ENCODE measurements at regions not wholly inside any gene's neighbourhood (a gene's known extent, or its start where the extent isn't known, plus 50 kb on each side); places are given as distances from the start of the nearest gene placed in this dataset.
"Not testable (repeated sequence)": the region's sequence is repeated elsewhere in the genome, so short reads cannot be mapped to it uniquely, and the experiment has no call there.

DNA sequence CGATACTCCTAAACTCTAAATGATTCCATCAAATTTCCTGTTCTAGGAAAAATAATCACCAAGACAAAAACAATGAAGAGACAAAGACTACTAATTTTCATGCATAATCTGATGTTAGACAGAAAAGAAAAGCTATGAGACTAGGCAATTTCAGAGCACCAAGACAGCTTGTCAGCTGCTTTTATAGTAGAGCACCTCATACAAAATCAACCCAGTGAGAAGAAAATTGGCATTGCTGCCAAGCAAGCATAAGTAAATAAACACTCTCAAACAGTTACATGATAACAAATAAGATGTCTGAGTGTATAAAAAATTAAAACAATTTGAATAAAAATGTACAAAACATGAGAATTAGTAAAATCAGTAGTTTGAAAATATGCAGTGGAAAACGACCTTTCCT is 1544.6 kb downstream of the C4orf33 start:
- no peak for DNase-seq (ENCODE audit: low spot score)

DNA sequence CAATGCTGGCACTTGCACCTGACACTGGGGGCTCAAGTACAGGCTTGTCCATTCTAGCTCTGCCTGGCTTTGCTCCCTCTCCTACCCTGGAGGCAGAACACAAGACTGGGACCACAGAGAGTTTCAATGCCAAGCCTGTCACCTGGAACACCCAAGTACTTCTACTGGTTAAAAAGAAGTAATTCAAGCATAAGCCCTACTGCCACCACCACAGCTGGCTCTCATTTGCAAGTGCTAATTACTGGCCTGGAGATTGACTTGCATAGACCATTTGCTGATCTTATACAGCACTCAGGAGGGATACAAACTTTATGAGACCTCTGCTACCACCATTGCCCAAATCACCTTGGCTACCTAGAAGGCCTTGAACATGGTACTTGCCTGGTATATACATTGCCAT is 1550.9 kb downstream of the C4orf33 start:
- DNase-seq (ENCODE audit: low spot score) = no peak

DNA sequence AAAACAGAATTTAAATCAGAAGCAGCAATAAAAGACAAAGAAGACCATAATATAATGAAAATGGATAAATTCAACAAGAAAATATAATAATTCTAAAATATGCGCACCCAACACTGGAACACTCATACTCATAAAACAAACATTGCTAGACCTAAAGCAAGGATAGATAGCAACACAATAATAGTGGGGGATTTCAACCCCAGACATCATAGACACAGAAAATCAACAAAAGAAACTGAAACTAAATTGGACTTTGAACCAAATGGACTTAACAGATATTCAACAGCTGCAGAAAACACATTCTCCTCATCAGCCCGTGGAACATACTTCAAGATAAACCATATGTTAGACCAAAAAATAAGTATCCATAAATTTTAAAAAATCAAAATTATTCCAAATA is 1552.6 kb downstream of the C4orf33 start:
- DNase-seq (ENCODE audit: low spot score) = no peak

DNA sequence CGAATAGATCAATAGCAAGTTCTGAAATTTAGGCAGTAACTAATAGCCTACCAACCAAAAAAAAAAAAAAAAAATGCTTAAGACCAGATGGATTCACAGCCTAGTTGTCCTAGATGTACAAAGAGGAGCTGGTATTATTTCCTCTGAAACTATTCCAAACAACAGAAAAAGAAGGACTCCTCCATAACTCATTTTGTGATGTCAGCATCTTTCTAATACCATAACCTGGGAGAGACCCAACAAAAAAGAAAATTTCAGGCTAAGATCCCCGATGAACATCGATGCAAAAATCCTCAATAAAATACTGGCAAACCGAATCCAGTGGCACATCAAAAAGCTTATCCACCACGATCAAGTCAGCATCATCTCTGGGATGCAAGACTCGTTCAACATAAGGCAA is 1557.9 kb downstream of the C4orf33 start:
- no peak for DNase-seq (ENCODE audit: low spot score)

DNA sequence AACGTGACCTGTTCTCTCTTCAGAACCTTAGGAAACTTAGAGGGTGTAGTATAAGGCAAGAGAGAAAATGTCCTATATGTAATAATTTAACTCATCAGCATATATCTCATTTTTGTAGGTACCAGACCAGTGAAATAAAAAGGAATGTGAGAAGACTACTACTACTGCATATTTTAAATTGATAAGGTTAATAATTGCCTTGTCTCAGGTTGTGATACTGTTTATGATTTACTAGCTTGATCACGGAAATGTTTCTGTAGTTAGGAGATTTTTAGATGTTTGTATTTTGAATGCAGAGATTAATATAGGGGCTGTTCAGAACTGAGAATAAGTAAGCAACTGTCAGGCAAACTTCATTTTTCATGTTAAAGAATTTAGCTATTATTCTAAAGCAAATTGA is 1563.4 kb downstream of the C4orf33 start:
- DNase-seq (ENCODE audit: low spot score) = no peak

DNA sequence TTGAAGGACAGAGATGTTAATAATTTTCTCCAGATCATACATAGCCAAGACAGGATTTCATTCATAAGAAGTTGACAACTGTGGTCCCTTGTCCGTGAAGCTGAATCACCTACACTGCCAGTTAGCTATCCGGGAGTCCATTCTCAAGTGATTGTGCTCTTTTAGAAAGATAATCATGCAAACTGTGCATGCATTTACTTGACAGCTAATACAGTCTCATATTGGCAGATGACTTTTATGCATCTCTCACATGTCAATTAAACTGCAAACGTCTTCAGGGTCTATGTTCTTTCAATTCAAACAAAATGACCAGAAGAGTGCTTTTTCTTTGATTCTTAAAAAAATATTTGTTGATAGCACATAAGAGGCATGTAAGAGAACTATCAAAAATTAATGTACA is 1572.9 kb downstream of the C4orf33 start:
- DNase-seq (ENCODE audit: low spot score) = no peak

DNA sequence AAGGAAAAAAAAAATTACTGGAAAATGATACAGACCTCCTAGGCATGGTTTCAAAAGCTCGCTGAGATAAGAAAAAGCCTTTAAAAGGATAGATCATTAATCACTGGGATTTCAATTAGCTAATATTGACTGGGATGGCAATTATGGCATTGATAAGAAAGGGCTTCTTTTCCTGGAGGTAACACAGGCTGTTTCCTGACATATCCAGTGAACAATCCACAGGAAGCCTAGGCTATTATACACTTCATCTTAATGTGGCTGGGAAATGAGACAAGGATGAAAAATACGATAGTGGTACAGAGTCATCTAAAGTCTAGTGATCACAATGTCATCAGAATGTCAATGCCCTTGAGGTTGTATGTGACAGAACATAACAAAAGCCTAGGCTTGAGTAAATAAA is 1579.3 kb downstream of the C4orf33 start:
- no peak for DNase-seq (ENCODE audit: low spot score)

DNA sequence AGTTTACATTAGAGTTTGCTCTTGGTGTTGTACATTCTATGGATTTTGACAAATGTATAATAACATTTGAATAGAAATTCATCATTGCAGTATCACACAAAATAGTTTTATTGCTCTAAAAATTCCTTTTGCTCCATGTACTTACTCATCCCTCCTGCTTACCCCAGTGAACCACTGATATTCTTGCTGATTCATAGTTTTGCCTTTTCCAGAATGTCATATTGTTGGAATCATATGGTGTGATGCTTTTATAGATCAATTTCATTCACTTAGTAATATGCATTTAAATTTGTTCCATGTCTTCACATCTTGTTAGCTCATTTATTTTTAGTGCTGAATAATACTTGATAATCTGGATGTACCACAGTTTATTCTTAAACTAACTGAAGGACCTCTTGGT is 1593.2 kb downstream of the C4orf33 start:
- DNase-seq (ENCODE audit: low spot score) = no peak

DNA sequence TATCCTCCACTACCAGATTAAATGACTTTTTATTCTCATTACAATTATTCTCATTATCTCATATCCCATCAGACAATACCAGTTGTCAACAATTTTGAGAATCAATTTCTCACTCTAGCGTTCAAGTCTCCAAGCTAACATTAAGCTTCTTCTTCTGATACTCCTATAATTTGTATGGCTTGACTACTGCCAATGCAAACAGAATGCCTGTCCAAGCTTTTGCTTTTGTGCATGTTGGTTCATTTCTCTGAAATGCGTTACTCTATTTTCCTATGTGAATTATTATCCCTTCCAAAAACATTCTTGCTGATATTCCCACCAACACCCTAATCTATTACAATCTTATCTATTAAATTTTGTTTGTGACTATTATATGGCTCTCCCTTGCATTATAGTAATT is 1602.3 kb downstream of the C4orf33 start:
- DNase-seq (ENCODE audit: low spot score) = no peak

DNA sequence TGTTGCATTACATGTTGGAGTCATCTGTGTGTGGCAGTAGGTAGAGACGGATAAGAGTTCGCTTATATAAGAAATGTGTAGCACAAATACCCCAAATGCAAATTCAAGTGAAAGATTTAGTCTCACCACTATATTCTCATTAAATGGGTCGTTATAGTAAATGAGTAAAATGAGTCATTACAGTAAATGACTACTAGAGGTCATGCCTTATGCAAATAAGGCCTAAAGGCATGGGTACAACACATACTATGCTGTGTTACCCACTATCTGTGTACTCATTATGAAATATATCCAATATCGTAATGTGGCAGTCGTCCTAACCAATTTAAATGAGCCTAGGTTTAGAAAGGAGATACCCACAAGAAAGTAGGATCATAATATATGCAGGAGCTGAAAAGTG is 1603.1 kb downstream of the C4orf33 start:
- no peak for DNase-seq (ENCODE audit: low spot score)

DNA sequence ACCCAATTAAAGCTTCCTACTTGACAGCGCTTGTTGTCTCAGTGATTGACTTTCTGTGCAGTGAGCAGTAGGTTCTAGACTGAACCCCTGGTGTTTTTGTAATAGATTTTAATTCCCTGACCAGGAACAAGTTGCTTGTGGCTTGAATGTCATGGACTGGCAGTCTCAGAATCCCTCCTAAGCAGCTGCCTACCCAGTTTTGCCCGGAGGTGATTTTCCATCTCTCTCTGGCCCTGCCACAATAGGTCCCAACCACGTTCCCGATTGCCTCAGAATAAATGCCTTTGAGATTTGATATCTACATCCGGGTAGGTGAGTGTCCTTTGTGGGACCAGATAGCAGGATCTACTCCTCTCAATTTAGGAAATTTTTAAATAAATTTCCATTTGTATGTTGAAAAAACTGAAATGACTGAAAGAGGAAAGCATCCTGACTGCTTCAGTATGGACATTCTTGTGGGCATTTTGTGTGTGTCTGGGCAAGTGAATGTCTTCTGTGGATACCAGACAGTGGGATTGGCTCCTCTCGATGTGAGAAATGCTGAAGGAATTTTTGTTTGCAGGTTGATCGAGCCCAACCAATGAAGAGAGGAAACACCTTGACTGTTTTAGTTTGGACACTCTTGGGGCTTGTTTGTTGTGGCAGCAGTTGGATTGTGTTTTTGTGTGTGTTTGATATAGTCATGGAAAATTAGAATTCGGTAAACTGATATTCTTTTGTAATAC is 1607.4 kb downstream of the C4orf33 start:
- DNase-seq (ENCODE audit: low spot score) = no peak

DNA sequence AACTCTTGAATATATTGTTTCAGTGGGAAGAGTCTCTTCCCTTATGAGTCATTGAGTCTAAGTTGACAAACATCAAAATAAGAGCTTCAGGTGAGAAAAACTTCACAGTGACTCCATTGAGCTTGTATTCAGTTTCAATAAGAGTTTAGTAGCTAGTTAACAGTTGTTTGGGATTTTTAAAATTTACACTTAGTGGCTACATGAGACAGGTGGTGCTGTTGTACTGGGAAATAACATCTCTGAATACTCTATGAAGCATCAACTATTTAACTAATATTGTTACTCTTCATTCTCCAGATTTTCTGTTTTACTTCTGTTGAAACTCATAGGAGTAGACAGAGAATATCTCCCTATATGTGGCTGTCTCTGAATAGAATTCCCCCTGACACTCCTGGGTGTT is 1609.1 kb downstream of the C4orf33 start:
- DNase-seq (ENCODE audit: low spot score) = no peak

DNA sequence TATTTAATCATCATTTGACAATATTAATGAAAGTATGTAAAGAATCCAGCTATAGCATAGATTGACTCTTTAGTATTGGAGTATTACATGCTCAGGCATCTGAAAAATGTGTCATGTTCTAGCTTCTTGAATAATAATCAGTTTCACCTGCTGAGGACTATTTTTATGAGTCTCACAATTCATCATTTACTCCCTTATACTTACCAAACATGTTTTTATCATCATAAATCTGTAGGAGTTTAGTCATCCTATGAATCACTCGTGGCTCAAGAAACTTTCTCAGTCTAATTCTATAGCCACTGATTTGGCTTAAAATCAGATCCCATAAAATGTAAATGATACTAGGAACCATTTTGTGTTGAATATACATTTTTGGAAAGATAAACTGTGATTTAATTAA is 1616.1 kb downstream of the C4orf33 start:
- no peak for DNase-seq (ENCODE audit: low spot score)

DNA sequence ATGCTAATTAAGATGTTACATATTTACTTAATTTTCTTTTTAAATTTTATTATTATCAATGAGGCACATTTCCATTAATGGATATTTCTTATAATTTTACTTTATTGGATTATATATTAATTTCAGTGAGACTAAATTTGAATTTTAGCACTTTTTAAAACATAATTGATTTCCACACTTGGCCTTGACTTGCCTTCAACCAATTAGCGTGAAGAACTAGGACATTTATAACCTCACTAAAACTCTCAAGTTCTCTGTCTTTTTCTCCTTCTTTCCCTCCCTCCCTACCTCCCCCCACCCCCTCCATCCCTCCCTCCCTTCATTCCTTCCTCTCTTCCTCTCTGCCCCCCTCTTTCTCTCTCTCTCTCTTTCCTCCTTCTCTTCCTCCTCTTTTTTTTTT is 1618.1 kb downstream of the C4orf33 start:
- no peak for DNase-seq (ENCODE audit: low spot score)

DNA sequence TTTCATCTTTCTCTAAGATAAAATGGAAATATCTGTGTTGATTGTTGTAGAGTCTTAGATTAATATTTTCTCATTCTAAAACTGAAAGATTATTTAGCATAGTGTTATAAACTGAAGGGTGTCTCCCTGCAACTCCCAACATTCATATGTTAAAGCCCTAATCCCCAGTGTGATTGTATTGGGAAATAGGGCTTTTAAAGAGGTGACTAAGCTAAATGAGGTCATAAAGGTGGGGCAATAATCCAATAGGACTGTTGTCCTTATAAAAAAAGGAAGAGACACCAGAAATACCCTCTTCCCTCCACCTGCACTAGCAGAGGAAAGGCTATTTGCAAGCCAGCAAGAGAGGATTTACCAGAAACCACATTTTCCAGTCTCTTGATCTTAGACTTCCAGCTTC is 1626.4 kb downstream of the C4orf33 start:
- no peak for DNase-seq (ENCODE audit: low spot score)

DNA sequence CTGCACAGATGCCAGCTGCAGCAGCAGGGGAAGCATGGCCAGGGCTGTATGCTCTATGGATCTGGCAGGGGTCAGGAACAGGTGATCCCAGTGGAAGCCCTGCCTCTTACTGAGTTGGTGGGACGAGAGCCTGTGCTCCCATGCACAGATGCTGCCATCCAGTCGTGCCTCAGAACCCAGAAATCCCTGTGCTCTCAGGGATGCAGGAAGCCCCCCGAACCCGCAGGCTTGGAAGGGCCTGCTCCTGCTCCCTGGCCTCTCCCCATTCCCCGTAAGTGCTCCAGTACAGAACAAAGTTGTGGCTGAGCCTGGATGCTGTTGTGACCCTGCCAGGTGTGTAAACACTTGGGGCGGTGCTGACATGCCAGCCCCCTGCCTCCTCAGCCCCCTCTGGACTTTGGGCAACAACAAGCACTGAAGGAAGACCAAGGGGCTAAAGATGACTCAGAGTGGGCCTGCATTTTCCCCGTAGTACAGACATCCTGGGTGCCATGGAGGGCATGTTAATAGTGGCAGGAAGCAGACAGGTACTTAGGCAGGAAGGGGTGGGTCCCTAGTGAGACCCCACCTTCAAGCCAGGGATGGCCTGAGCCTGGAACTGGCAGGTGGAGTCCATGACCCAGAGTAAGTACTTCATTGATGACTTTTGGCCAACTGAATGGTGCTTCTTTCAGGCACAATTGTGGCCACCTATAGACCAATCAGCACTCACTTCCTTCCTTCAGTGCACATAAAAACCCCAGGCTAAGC is 1640.7 kb downstream of the C4orf33 start:
- no peak for DNase-seq (ENCODE audit: low spot score)

DNA sequence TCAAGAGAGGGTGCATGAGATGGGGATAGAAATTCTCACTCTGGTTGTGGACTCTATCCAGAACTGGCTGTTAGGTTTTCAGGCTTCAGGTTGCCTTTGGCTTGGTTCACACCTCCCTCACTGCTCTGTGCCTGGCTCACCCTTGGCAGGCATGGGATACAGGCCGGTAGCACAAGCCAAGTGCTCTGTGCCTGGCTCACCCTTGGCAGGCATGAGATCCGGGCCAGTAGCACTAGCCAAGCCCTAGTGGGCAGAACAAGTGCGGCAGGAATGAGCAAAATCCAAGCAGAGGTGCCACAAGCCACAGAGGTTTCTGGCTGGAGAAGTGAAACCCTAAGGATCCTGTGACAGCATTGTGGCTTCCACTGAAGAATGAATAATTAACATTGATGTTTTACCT is 1642.3 kb downstream of the C4orf33 start:
- no peak for DNase-seq (ENCODE audit: low spot score)

DNA sequence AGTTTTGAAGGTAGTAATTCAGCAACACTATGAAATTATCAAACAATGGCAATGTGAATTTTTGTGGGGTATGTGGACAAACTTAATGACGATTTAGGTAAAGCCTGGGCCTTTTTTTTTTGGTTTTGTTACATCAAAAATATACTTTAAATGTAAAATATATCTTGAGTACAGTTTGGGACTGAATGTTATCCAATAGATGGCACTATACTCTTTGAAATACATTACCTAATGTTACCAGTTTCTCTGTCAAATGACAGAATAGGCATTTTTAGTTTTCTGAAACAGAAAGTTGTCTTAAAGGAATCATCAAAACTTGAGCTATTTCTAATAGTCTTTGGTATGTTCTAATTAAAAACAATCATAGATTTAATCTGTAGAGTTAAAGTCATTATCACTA is 1651.9 kb downstream of the C4orf33 start:
- DNase-seq (ENCODE audit: low spot score) = no peak

DNA sequence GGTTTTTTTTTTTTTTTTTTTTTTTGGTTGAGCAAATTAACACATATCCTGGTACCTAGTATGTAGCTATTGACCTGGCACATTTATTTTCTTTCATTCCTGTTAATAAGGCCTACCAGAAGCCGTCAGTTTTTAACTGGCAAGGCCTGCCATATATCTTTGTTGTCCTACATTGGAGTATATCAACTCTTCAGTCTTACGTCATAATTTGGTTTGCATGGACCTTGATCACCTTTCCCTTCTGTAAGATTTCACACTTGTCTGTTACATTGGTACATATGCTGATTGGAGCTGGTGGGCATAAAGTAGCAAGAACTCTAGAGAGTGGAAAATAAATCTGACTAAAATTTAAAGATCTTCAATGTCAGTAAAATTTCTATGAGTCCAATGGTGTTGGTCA is 1658.0 kb downstream of the C4orf33 start:
- DNase-seq (ENCODE audit: low spot score) = no peak

DNA sequence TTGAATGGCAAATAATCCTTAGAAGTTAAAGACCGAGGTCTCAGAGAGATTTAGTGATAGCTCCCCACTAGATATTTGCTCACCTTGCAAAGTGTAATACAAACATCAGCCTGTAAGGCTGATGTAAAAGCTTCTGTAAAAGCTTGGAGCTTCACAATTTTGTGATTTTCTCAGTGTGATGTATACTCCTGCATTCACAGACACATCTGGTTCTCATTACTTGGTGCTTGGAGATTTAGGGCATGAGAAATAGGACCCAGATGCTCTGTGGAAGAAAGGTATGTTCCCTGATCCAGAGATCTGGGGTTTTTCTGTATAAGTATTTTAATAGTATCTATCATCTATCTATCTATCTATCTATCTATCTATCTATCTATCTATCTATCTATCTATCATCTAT is 1664.3 kb downstream of the C4orf33 start:
- no peak for DNase-seq (ENCODE audit: low spot score)

DNA sequence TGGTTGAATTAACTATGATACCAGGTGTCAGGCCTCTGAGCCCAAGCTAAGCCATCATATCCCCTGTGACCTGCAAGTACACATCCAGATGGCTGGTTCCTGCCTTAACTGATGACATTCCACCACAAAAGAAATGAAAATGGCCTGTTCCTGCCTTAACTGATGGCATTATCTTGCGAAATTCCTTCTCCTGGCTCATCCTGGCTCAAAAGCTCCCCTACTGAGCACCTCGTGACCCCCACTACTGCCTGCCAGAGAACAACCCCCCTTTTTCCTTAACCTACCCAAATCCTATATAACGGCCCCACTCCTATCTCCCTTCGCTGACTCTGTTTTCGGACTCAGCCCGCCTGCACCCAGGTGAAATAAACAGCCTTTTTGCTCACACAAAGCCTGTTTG is 1671.4 kb downstream of the C4orf33 start:
- not testable (repeated sequence) for DNase-seq (ENCODE audit: low spot score)

DNA sequence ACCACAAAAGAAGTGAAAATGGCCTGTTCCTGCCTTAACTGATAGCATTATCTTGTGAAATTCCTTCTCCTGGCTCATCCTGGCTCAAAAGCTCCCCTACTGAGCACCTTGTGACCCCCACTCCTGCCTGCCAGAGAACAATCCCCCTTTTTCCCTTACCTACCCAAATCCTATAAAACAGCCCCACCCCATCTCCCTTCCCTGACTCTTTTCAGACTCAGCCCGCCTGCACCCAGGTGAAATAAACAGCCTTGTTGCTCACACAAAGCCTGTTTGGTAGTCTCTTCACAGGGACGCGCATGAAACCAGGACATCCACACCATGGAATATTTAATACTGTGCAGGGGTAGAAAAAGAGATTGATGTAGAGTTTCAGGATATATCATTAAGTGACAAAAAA is 1677.0 kb downstream of the C4orf33 start:
- DNase-seq (ENCODE audit: low spot score) = not testable (repeated sequence)

DNA sequence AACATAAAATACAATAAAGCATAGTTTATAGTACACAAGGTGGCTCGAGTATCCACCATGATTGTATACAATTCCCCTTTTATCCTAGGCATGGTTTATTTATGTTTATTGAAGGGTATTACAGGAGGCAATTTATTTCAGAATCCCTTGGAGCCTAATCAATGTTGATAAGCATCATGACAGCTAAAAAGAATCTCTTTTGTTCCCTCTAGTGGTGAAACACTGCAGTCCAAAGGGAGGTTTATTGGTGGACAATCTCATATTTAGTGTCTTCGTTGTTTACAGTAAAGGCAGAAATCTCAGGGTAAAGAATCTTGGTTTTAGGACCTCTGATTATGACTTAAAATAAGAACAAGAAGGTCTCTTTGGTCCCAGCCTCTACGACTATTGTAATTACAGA is 1712.5 kb downstream of the C4orf33 start:
- DNase-seq (ENCODE audit: low spot score) = no peak
